ENCODE measurements at regions not wholly inside any gene's neighbourhood (a gene's known extent, or its start where the extent isn't known, plus 50 kb on each side); places are given as distances from the start of the nearest gene placed in this dataset.
"Not testable (repeated sequence)": the region's sequence is repeated elsewhere in the genome, so short reads cannot be mapped to it uniquely, and the experiment has no call there.

DNA sequence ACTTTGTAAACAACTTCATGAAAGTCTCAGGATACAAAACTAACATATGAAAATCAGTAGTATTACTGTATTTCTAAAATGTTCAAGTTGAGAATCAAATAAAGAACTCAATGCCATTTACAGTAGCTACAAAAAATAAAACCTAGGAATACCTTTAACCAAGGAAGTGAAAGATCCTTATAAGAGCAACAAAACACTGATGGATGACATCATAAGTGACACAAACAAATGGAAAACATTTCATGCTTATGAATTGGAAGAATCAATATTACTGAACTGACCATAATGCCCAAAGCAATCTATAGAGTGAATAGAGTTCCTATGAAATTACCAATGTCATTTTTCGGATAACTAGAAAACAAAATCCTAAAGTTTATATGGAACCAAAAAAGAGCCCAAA is 1038.1 kb downstream of the SUCLG1 start:
- no peak for DNase-seq

GRCh38 chr2:83394134-83394904 is 1064.8 kb downstream of the SUCLG1 start:
- DNase-seq: no peak

DNA sequence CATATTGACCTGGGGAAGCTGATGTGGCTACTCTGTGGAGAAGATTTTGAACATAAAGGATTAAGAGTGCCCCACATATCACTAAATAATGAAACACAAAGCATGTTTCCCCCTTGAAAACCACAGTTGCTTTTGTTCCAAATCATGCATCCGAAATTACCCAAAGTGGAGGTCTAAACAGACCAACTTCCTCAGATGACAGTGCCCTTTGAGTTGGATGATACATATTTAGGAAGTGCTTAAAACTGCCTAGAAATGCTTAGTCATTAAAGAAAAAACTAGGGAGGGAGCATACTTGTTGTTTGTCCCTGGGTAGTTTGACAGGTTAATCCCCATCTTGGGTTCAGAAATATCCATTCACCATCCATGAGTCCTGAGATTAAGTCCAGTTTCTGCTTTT is 1070.3 kb downstream of the SUCLG1 start:
- DNase-seq: no peak

- no peak for DNase-seq
These were observed 1072.5 kb downstream of the SUCLG1 start for GRCh38 chr2:83386549-83386948.

- DNase-seq: no peak
These were observed 1080.2 kb downstream of the SUCLG1 start for GRCh38 chr2:83378921-83379320.

DNA sequence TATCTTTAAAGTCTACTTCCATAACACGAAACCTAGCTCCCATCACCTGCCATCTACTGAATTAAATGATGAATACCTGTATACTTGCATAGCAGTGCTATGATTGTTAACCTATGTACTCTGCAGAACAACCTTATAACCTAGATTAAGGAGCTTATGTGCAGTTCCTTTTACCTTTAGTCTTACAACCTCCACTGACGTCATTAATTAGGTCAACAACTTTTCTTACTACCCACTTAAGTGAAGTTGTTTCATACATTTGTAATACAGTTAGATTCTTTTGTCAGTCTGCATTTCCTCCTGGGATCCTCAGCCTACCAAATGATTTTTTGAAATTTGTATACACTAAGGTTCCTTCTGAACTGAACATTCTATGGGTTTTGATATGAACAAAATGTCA is 1082.3 kb downstream of the SUCLG1 start:
- no peak for DNase-seq

DNA sequence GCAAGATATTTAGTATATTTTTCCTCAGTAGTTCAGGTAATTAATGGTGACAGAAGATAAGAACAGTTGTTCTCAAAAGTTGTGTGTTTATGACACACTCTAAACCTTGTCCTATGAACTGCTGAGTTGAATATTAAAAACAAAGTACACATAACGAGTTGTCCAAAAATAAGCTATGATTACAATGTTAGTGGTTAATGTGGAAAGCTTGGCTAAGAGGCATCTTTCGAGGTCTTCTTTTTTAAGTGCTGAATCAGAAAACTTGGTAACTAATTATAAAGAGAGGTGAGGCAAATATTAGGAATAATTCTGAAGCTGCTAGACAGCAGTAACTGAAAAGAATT is 1088.7 kb downstream of the SUCLG1 start:
- DNase-seq: no peak

GRCh38 chr2:83369601-83370418 is 1089.3 kb downstream of the SUCLG1 start:
- DNase-seq: no peak

GRCh38 chr2:83368916-83369315 is 1090.2 kb downstream of the SUCLG1 start:
- DNase-seq: no peak

GRCh38 chr2:83368461-83368860 is 1090.6 kb downstream of the SUCLG1 start:
- no peak for DNase-seq

DNA sequence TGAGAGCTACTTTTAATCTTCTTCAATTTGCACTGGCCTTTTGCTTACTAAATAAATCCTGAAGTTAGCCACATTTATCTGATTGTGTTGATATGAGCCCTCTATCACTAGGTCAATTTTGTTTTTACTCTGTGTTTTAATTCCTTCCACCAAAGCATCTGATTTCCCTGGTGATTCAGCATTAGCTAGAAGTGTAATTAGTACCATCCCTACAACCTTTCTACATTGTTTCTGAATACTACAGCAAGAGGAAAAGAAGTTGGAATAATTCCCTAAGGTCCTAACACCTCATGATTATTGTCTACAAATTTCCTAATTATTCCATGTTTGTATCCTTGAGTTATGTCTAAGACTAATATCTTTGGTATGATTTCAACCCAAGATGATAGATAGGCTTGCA is 1093.6 kb downstream of the SUCLG1 start:
- DNase-seq: no peak

DNA sequence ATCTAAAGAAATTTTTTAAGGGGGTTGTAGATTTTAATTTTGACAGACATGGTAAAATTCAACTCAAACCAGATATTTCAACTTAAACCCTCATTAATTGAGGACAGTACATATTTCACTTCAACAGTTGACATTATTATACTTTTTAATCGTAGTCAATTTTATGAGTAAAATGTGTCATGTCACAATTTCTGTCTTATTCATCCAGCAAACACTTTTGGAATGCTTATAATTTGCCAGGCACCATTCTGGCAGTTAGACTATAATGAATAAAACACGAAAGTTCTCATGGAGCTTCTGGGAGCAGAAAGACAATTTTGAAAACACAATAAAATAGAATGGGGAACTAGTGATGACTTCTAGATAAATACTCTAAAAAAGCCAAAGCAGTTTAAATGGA is 1094.8 kb downstream of the SUCLG1 start:
- DNase-seq: no peak

GRCh38 chr2:83363138-83363537 is 1095.9 kb downstream of the SUCLG1 start:
- not testable (repeated sequence) for DNase-seq

DNA sequence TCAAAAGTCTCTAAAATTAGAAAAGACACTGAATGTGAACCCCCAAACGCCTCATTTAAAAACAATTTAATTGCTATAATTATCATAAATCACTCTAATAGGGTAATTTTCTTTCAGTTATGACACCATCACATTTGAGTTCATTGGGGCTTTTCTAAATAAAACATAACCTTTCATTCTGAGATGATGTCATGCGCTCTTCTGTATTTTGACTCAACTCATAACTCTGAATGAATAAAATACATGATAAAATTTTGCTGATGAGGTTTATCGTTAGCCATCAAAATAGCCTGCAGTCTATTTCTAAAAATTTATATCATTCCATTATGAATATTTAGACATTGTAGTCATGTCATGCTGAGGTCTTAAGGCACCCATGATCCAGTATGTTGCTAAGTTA is 1099.7 kb downstream of the SUCLG1 start:
- DNase-seq: no peak

- DNase-seq: no peak
These were observed 1116.2 kb downstream of the SUCLG1 start for GRCh38 chr2:83342860-83343329.

DNA sequence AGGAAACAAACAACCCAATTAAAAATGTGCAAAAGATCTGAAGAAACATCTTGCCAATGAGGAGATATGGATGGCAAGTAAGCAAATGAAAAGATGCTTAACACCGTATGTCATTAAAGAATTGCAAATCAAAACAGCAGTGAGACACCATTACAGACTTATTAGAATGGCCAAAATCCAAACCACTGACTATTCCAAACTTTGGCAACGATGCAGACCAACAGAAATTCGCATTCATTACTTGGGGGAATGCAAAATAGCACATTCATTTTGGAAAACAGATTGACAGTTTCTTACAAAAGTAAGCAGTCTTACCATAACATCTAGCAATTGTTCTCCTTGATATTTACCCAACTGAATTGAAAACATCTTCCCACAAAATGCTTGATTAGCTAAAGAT is 1118.7 kb downstream of the SUCLG1 start:
- no peak for DNase-seq

DNA sequence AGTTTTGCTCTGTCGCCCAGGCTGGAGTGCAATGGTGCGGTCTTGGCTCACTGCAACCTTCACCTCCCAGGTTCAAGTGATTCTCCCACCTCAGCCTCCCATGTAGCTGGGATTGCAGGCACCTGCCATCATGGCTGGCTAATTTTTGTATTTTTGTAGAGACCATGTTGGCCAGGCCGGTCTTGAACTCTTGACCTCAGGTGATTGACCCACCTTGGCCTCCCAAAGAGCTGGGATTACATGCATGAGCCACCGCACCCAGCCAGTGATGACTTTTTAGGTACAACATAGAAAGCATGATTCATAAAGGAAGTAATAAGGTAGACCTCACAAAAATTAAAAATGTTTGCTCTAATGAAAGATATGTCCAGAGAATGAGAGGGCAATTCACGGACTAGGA is 1119.1 kb downstream of the SUCLG1 start:
- not testable (repeated sequence) for DNase-seq

DNA sequence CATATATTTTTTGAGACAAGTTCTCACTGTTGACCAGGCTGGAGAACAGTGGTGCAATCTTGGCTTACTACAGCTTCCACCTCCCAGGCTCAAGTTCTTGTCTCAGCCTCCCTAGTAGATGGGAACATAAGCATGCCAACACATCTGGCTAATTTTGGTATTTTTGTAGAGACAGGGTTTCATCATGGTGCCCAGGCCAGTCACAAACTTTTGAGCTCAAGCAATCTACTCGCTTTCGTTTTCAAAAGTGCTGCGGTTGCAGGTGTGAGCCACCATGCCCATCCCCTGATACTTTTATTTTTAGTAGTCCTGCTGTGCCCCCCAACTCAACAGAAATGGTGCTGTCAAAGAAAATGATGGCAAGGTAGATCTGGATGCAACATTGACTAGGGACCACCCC is 1127.3 kb downstream of the SUCLG1 start:
- DNase-seq: no peak

DNA sequence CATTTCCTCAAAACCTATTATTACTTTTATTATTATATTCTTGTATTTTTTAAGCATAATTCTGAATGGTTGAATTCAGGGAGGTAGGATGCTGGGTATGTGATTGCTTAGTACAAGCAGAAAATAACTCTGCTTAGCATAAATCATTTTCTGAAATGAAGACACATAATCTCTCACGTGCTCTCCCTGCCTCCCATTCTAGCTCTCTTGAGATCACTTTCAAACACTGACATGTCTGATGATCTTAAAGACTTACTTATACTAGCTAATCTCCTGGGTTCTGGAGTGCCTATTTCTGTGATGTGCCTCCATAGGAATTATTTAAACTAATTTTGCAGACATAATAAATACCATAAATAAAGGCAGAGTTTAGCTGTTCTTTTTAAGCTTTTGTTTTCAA is 1136.0 kb downstream of the SUCLG1 start:
- no peak for DNase-seq

DNA sequence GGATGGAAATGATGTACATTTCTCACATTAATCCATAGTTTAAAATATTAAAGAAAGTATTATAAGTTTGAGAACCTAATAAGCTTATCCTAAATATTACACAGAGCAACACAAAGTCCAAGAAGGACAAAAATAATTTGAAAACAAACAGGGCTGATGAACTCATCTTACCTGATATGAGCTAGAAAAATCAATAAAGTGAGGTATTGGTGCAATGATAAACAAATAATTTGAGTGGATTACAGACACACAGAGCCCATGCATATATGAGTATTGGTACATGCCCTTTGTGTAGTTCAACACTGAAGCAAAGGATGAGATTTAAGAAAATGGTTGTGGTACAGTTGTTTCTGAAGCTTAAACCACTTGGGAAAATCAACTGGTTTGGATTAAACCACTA is 1139.0 kb downstream of the SUCLG1 start:
- DNase-seq: no peak

DNA sequence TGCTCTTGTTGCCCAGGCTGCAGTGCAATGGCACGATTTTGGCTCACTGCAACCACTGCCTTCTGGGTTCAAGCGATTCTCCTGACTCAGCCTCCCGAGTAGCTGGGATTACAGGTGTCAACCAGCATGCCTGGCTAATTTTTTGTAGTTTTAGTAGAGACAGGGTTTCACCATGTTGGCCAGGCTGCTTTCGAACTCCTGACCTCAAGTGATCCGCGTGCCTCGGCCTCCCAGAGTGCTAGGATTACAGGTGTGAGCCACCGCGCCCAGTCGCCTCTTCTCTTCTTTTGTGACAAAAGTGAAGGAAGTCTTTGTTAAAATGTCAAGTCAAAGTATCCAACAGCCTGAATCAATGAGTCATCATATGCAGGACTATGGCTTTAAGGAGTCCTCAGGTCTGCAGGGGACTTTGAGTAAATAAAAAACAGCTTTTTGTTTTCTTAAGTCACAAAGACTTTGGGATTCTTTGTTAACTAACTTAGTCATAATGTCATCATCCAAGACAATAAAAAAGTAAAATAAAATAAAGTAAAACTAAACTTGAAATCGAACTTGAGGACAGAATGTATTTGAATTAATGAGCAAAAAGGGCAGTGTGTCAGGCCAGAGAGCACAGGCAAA is 1153.2 kb downstream of the SUCLG1 start:
- no peak for DNase-seq

DNA sequence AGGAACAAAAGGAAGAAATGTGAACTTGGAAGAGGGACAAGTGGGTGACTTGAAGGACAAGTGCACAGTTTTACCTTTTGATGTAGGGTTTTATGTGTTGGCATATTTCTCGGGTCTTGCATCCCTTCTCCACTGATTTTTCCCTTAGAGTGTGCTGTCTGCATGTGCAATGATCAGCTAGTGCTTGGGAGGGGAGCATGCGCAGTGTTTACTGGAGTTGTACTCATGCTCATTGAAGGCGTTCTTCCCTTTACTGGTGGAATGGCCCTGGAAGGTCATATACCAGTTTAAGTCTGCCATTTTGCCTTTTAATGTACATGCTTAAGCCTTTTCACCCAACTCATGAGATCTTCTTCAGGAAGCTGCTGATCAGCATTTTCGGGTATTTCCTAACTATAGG is 1168.0 kb downstream of the SUCLG1 start:
- no peak for DNase-seq

DNA sequence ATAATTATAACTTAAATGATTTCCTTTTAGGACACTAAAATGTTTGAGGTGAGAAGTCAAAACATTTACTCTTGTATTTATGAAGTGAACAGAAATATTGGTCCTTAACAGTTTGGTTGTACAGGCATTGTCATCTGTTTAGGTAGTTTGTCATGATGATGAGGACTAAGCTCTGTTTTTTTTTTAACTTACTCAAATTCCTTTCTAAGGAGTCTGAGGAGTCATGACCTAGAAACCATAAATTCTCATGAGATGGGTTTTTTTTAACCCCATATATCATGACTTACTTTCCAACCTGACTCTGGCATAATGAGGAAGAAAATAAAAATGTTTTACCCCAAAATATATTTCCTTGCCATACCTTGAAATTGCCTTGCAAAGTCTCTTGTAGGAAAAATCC is 1176.2 kb downstream of the SUCLG1 start:
- no peak for DNase-seq

Measured in hypothalamus (tissue), 51 donors.